H54 (cell line): ENCODE measurements at regions not wholly inside any gene's neighbourhood (a gene's known extent, or its start where the extent isn't known, plus 50 kb on each side); places are given as distances from the start of the nearest gene placed in this dataset.
"Not testable (repeated sequence)": the region's sequence is repeated elsewhere in the genome, so short reads cannot be mapped to it uniquely, and the experiment has no call there.

Experiments
- DNase-seq: peaks from one replicate; pipeline ENCODE4 v3.0.0; 2011; ENCODE audit warnings: low spot score, mixed read lengths; ENCODE audit not compliant: insufficient read length
- FAIRE-seq: peaks from 3 replicates; lab custom pipeline; 2011; peaks lifted over from hg19 to GRCh38; lab: Jason Lieb, UNC
- POLR2A ChIP-seq: IDR thresholded peaks from 2 replicates; pipeline ENCODE4 v1.6.1; 2011; ENCODE audit warnings: low read depth, mild to moderate bottlenecking, low read length

GRCh38 chr12:113713156-113713555, 241.5 kb upstream of the LHX5 start:
- no peak for FAIRE-seq
- TF ChIP-seq POLR2A, result no peak

GRCh38 chr12:113712481-113712880, 240.8 kb upstream of the LHX5 start:
- FAIRE-seq (no peak), DNase-seq (no peak)
- no peak for TF ChIP-seq POLR2A

More at GRCh38 chr12:113713156-113713555, 241.5 kb upstream of the LHX5 start:
- no peak for DNase-seq

DNA sequence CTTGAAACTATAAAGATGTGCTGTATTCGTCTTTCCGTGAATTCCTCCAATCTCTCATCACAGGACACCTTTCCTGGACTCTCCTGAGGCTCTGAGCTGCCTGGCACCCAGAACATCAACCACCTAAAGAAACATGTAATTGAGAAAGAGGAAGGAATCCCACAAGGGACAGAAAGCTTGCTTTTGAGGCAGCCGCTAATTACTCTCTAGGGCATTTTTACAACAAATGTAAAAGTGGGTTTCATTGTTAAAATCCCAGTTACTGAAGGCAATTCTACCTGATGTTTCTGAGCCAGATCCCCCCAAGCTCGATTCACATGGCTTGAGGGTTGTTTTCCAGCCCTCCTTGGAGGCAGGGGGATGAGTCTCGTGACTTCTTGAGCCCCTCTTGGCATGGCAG, 238.5 kb upstream of the LHX5 start:
- DNase-seq (no peak), FAIRE-seq (no peak)
- TF ChIP-seq POLR2A, result no peak

GRCh38 chr12:113709456-113709855, 237.8 kb upstream of the LHX5 start:
- FAIRE-seq (no peak), DNase-seq (no peak)
- no peak for TF ChIP-seq POLR2A

DNA sequence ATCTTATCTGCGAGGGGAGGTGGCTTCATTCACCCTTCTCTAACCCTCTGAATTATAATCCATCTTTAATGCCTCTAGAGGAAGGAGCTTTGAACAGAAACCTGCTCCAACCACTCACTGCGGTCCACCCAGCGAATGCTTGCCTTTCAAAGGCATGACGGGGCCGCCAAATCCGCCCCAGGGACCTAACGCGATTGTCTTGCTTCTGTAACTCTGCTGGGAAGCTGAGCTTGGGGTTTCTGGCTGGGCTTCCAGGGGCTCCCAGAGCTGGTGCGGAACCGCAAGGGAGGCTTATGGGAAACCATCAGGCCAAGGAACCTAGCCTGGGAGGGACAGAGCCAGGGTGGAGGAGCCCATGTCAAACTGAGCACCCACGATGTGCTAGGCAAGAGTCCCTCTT, 231.2 kb upstream of the LHX5 start:
- no peak for TF ChIP-seq POLR2A
- no peak for DNase-seq
- FAIRE-seq, result no peak

- FAIRE-seq (no peak), DNase-seq (no peak)
- TF ChIP-seq POLR2A, result no peak
These were observed 230.6 kb upstream of the LHX5 start for GRCh38 chr12:113702276-113702675.

DNA sequence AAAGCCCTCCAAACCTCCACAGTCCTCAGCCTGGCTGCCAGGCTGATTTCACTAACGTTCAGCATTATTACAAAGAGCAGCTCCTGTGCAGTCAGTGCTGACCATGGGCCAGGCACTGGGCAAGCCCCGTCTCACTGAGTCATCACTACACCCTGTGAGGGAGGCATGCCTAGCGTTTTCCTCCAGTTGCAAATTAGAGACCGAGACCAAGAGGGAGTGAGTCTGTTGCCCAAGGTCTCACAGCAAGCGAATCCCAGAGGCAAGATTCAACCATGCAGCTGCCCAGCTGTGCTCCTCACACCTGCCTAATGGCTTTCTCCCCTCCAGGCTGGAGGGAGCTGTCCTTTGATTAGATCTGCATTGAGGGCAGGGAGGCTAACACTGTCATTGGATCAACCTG, 229.3 kb upstream of the LHX5 start:
- DNase-seq, result peak; percentile 73
- TF ChIP-seq POLR2A, result no peak
- peak; percentile 89 for FAIRE-seq

DNA sequence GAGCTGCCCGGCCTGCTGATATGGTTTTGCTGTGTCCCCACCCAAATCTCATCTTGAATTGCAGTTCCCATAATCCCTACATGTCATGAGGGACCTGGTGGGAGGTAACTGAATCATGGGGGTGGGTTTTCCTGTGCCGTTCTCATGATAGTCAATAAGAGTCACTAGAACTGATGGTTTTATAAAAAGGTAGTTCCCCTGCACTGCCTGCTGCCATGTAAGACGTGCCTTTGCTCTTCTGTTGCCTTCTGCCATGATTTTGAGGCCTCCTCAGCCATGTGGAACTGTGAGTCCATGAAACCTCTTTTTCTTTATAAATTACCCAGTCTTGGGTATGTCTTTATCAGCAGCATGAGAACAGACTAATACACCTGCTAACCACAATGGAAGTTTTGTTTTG, 228.3 kb upstream of the LHX5 start:
- not testable (repeated sequence) for FAIRE-seq, DNase-seq

- no peak for DNase-seq
- TF ChIP-seq POLR2A, result no peak
- no peak for FAIRE-seq
These were observed 226.8 kb upstream of the LHX5 start for GRCh38 chr12:113698510-113698858.

DNA sequence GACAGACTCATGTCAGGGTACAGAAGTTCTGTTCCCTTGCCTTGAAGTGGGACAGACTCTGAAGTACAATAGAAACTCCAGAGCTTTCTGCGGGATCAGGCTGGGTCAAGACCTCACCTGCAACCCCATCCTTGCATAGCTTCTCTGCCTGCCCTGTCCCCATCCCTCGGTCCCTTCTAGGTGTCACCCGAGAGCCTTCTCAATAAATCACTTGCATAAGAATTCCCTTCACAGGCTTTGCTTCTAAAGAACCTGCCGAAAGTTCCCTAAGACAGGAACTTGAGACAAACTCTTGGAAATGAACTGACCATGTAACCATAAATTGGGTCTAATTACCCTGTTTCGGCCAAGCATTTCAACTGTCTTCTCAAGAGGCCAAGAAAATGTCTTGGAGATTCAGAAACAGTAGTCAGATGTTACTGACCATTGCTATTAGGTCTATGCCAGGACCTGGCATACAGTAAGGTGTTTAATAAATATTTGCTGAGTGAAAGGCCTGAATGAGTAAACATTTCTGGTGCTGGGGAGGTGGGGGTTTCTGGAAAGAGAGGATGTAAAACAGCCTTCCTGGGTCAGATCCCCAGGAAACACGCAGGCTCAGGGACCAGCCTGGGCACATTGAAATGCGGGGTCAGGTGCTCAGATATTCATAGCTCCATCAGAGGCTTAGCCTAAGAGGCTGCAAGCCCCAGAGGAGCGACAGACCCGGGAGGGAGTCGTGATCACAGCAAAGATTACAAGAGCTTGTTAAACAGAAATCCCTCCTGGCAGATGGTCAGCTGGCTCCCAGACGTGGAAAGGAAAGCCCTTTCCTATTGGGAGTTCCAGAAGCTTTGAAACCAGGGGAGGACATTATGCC, 226.2 kb upstream of the LHX5 start:
- no peak for TF ChIP-seq POLR2A
- no peak for FAIRE-seq

DNA sequence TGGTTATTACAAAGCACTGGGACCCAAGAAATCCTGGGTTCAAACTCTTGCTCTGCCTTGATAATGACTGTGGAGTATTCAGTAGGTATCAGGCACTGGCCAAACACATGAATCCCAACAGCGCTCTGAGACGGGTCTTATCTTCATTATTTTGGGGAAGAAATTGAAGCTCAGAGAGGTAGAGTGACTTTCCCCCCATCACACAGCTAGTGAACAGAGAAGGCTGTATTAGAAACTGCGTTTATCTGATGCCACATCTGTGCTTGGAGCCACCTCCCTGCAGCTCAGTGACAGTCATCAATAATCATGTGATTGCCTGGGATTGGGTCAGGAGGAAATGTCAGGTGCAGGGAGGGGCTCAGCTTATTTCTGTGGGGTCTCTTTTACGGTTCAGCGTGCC, 225.4 kb upstream of the LHX5 start:
- no peak for TF ChIP-seq POLR2A
- FAIRE-seq (no peak), DNase-seq (no peak)

More for the DNA sequence above, 226.2 kb upstream of the LHX5 start:
- DNase-seq, result no peak

DNA sequence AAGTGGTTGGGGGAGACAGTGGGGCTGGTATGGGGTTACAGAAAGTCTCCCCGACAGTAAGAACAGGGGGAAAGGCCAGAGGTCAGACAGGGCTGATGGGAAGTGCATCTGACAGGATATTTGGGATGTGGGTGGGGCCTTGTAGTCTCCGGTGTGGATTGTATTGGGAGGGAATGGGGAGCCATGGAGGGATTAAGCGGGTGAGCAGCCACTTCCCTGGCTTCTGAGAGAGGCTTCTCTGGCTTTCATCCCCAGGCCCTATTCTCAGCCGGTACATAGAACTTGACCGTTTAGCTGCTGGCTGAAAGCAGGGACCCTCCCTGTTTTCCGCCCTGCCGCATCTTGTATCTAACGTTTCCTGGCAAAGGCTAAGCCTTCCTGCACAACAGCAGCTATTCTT, 222.0 kb upstream of the LHX5 start:
- no peak for DNase-seq
- no peak for TF ChIP-seq POLR2A
- FAIRE-seq, result no peak

DNA sequence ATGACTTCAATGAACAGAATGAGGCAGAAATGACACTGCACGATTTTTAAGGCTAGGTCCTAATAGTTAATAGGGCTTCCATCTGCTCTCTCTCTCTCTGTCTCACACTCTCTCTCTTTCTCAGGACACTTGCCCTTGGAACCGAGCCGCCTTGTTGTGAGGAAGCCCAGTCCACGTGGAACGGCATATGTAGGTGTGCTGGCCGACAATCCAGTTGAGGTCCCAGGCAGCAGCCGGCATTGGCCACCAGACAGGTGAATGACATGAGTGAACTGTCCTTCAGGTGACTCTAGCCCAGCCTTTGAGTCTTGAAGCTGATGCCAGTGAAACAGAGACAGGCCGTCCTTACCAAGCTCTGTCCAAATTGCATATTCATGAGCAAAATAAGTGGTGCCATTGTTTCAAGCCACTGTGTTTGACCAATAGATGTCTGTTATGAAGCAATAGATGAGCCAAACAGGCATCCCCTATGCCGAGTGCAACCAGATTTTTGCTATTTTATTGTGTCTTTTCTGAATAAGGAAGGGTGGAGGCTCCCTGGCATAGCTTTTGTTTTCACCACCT, 217.5 kb upstream of the LHX5 start:
- DNase-seq (no peak), FAIRE-seq (no peak)
- TF ChIP-seq POLR2A, result no peak

DNA sequence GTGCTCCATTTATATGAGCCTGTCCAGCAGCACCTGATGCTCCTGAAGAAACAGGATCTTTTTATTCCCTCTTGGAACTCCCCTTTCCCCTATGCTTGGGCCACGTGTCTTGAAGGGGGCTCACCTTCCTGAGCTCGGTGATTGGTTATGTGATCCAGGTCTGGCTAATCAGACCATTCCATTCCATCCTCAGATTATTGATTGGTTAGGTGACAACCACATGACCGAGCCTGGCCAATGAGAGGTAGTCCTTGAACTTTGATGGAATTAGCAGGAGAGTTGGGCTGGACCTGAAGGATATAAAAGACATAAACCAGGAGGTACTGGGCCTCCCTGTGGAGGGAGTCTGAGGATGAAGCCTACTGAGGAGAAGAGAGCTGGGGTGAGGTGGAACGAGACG, 216.6 kb upstream of the LHX5 start:
- FAIRE-seq (no peak), DNase-seq (no peak)
- no peak for TF ChIP-seq POLR2A
